HepG2 (cell line): ENCODE measurements at regions not wholly inside any gene's neighbourhood (a gene's known extent, or its start where the extent isn't known, plus 50 kb on each side); places are given as distances from the start of the nearest gene placed in this dataset.

ENCODE experiments used
- ATAC-seq: fragments of 200-7000 bp; cut with Tn5 transposase; 3 replicates; pipeline ENCODE4 v1.9.1; 2020; ENCODE audit warnings: mild to moderate bottlenecking, moderate library complexity
- BruUV-seq: library from RNA; stranded (reverse); fragments of 400-500 nt; replicated peaks from 2 replicates; lab custom pipeline; 2021; lab: Mats Ljungman, UMichigan
- CTCF ChIA-PET: fragments of 300-600 bp; formaldehyde crosslinking; extraction: SDS; loops from one replicate; lab custom pipeline; 2021; ENCODE audit warnings: low total read pairs, inconsistent platforms, low intra/inter-chr PET ratio; lab: Yijun Ruan, JAX
- POLR2A ChIA-PET: fragments of 350-600 bp; sonication (Branson Sonifier 250); formaldehyde crosslinking; loops from one replicate; lab custom pipeline; 2020; ENCODE audit warnings: antibody characterized with exemption, inconsistent platforms; lab: Yijun Ruan, JAX
- DNase-seq: peaks from one replicate; pipeline ENCODE4 v3.0.0-alpha.2; 2015; ENCODE audit warnings: low spot score
- FAIRE-seq: peaks from 3 replicates; lab custom pipeline; 2011; peaks lifted over from hg19 to GRCh38; lab: Jason Lieb, UNC
- H2AFZ ChIP-seq: one replicate; pipeline ENCODE4 v1.6.1; 2011; ENCODE audit warnings: low read length, inconsistent platforms
- H3K27ac ChIP-seq: fragments of 300-600 bp; 3 replicates; pipeline ENCODE4 v1.8.0; 2011; ENCODE audit warnings: mixed run types, mild to moderate bottlenecking, mixed read lengths, low read length, inconsistent platforms; ENCODE audit not compliant: insufficient read depth; ENCODE audit errors: extremely low read length
- H3K27me3 ChIP-seq, 2 experiments: fragments of 200-600 bp in 1 of 2; 2 replicates in 1 of 2; 3 replicates in 1 of 2; pipeline versions ENCODE4 v1.6.0 to v1.8.0; 2011; ENCODE audit warnings: low read length in 2 of 2, mild to moderate bottlenecking in 2 of 2, moderate library complexity in 2 of 2, inconsistent platforms in 1 of 2; ENCODE audit not compliant: insufficient read depth in 2 of 2, control insufficient read depth in 1 of 2
- H3K36me3 ChIP-seq, 2 experiments: fragments of 200-600 bp in 1 of 2; replicated peaks in 1 of 2; 2 replicates in 1 of 2; 3 replicates in 1 of 2; pipeline versions ENCODE4 v1.5.1 to v1.8.0; 2011; ENCODE audit warnings: low read length in 2 of 2, inconsistent platforms in 1 of 2; ENCODE audit not compliant: insufficient read depth in 2 of 2, control insufficient read depth in 1 of 2
- H3K4me1 ChIP-seq: 2 replicates; pipeline ENCODE4 v1.5.1; 2012; ENCODE audit warnings: low read length, inconsistent platforms; ENCODE audit not compliant: insufficient read depth
- H3K4me2 ChIP-seq: 2 replicates; pipeline ENCODE4 v1.6.0; 2011; ENCODE audit warnings: low read depth, low read length, inconsistent platforms
- H3K4me3 ChIP-seq, 3 experiments: fragments of 200-600 bp in 1 of 3; sonication (generic), shearing (Covaris generic) in 1 of 3; replicated peaks in 1 of 3; 2 replicates each; pipeline ENCODE4 v1.5.1; 2011 to 2016; ENCODE audit warnings: low read length in 3 of 3, inconsistent platforms in 2 of 3, low read depth in 2 of 3, mild to moderate bottlenecking in 2 of 3, control low read depth in 1 of 3, mixed read lengths in 1 of 3; ENCODE audit not compliant: insufficient read depth in 1 of 3
- H3K79me2 ChIP-seq: one replicate; pipeline ENCODE4 v1.6.1; 2011; ENCODE audit warnings: low read length, inconsistent platforms; ENCODE audit not compliant: insufficient read depth
- H3K9ac ChIP-seq: 2 replicates; pipeline ENCODE4 v1.6.0; 2011; ENCODE audit warnings: mild to moderate bottlenecking, low read depth, low read length, inconsistent platforms; ENCODE audit not compliant: insufficient read depth
- H3K9me3 ChIP-seq: 2 replicates; pipeline ENCODE4 v1.5.1; 2012; ENCODE audit warnings: mild to moderate bottlenecking, low read length
- H4K20me1 ChIP-seq: 2 replicates; pipeline ENCODE4 v1.6.0; 2011; ENCODE audit warnings: inconsistent platforms, mild to moderate bottlenecking, low read length, moderate library complexity; ENCODE audit not compliant: insufficient read depth
- HHEX ChIP-seq: IDR thresholded peaks from 2 replicates; pipeline ENCODE4 v1.6.1; 2016; ENCODE audit warnings: control low read depth
- JUND ChIP-seq: sonication (generic); formaldehyde crosslinking; IDR thresholded peaks from 2 replicates; pipeline ENCODE4 v1.8.0; 2022; ENCODE audit warnings: mild to moderate bottlenecking, missing genetic modification reagents
- SNAPC2 ChIP-seq: sonication (generic); formaldehyde crosslinking; IDR thresholded peaks from 2 replicates; pipeline ENCODE4 v1.8.1; 2022; ENCODE audit warnings: mild to moderate bottlenecking, missing genetic modification reagents
- TAF1 ChIP-seq: sonication (generic); formaldehyde crosslinking; IDR thresholded peaks from 2 replicates; pipeline ENCODE4 v1.4.0; 2020; ENCODE audit warnings: missing genetic modification reagents
- WGBS: methylation state at CpG from one replicate; pipeline ENCODE4 v1.1.6; 2017; ENCODE audit warnings: low lambda C conversion rate; 5-methylcytosine and 5-hydroxymethylcytosine counted together
- in situ Hi-C: cut with HindIII; loops from 2 replicates; pipeline ENCODE4 v1.10.0; 2017; ENCODE audit warnings: low pct_unique_long_range_greater_than_20kb; ENCODE audit not compliant: extremely low pct_ligation_motif_present
- intact Hi-C: fragments of 100-400 bp; cut with micrococcal nuclease; formaldehyde crosslinking; loops from one replicate; pipeline ENCODE4 v1.10.0; 2022; ENCODE audit not compliant: unreplicated experiment
- TF ChIP-seq, protein P1 (sequence below): sonication (generic); formaldehyde crosslinking; IDR thresholded peaks from 2 replicates; pipeline ENCODE4 v1.5.0; 2020; ENCODE audit warnings: mild to moderate bottlenecking, missing genetic modification reagents, borderline replicate concordance
- TF ChIP-seq, protein P2 (sequence below): IDR thresholded peaks from 2 replicates; pipeline ENCODE4 v1.4.0; 2020; ENCODE audit warnings: mild to moderate bottlenecking, missing genetic modification reagents

DNA sequence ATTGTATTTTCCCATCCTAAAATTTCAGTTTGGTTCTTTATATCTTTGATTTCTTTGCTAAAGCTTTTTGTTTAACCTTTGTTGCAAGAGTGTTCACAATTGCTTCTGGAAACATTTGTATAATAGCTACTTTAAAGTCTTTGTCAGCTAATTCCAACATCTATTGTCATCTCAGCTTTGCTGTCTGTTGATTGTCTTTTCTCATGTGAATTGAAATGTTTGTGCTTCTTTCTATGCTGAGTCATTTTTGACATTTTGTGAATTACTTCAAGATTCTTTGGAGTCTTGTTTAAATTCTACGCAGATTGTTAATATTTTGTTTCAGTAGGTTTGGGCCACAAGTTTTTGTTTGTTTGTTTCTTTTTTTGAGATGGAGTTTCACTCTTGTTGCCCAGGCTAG is 73.2 kb downstream of the SUCNR1 start:
- H3K4me1 ChIP-seq, result no peaks in the 10 kb centered on the region
- POLR2A ChIA-PET, result no interaction called here
- no peak overlapping the region for H2AFZ ChIP-seq
- H3K27ac ChIP-seq, result no peak overlapping the region
- no TSS peak for BruUV-seq
- H3K4me3 ChIP-seq, result no peak overlapping the region
- no peaks in the 10 kb centered on the region for H4K20me1 ChIP-seq
- ATAC-seq, result no peak
- DNase-seq, result no peak
- no peaks in the 10 kb centered on the region for H3K9me3 ChIP-seq
- no peak overlapping the region for H3K4me2 ChIP-seq
- H3K27me3 ChIP-seq, result no peaks in the 10 kb centered on the region
- intact Hi-C loops, result no loop called here
- H3K79me2 ChIP-seq, result no peaks in the 10 kb centered on the region
- WGBS, result 0% methylated on average over 1 of the region's 1 CpG
- no peak overlapping the region for H3K9ac ChIP-seq
- CTCF ChIA-PET, result no interaction called here
- FAIRE-seq, result no peak
- H3K36me3 ChIP-seq, result no peaks in the 10 kb centered on the region
- in situ Hi-C loops, result no loop called here
- TF ChIP-seq, protein P1, sequence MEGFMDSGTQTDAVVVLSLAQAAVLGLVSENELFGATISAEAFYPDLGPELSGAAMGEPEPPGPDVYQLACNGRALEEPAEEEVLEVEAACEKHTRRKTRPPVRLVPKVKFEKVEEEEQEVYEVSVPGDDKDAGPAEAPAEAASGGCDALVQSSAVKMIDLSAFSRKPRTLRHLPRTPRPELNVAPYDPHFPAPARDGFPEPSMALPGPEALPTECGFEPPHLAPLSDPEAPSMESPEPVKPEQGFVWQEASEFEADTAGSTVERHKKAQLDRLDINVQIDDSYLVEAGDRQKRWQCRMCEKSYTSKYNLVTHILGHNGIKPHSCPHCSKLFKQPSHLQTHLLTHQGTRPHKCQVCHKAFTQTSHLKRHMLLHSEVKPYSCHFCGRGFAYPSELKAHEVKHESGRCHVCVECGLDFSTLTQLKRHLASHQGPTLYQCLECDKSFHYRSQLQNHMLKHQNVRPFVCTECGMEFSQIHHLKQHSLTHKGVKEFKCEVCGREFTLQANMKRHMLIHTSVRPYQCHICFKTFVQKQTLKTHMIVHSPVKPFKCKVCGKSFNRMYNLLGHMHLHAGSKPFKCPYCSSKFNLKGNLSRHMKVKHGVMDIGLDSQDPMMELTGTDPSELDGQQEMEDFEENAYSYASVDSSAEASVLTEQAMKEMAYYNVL, result no peak

DNA sequence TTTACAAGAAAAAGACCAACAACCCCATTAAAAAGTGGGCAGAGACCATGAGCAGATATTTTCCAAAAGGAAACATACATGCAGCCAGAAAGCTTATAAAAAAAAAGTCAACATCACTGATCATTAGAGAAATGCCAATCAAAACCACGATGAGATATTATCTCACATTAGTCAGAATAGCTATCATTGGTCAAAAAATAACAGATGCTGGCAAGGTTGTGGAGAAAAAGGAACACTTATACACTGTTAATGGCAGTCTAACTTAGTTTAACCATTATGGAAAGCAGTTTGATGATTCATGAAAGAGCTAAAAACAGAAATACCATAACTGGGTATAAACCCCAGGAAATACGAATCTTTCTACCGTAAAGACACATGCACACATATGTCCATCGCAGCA is 76.3 kb downstream of the SUCNR1 start:
- no peaks in the 10 kb centered on the region for H3K27me3 ChIP-seq
- no peak overlapping the region for H3K4me3 ChIP-seq
- intact Hi-C loops (no loop called here), in situ Hi-C loops (no loop called here)
- no peak overlapping the region for H3K27ac ChIP-seq
- no peak for ATAC-seq
- no peak for FAIRE-seq
- no peaks in the 10 kb centered on the region for H4K20me1 ChIP-seq
- no peak overlapping the region for H3K4me2 ChIP-seq
- ChIA-PET POLR2A (no interaction called here), CTCF (no interaction called here)
- no TSS peak for BruUV-seq
- DNase-seq, result no peak
- TF ChIP-seq TAF1 (CRISPR knock-in tag) (no peak), JUND (CRISPR knock-in tag) (no peak), HHEX (no peak), SNAPC2 (CRISPR knock-in tag) (no peak)
- TF ChIP-seq, protein P2, sequence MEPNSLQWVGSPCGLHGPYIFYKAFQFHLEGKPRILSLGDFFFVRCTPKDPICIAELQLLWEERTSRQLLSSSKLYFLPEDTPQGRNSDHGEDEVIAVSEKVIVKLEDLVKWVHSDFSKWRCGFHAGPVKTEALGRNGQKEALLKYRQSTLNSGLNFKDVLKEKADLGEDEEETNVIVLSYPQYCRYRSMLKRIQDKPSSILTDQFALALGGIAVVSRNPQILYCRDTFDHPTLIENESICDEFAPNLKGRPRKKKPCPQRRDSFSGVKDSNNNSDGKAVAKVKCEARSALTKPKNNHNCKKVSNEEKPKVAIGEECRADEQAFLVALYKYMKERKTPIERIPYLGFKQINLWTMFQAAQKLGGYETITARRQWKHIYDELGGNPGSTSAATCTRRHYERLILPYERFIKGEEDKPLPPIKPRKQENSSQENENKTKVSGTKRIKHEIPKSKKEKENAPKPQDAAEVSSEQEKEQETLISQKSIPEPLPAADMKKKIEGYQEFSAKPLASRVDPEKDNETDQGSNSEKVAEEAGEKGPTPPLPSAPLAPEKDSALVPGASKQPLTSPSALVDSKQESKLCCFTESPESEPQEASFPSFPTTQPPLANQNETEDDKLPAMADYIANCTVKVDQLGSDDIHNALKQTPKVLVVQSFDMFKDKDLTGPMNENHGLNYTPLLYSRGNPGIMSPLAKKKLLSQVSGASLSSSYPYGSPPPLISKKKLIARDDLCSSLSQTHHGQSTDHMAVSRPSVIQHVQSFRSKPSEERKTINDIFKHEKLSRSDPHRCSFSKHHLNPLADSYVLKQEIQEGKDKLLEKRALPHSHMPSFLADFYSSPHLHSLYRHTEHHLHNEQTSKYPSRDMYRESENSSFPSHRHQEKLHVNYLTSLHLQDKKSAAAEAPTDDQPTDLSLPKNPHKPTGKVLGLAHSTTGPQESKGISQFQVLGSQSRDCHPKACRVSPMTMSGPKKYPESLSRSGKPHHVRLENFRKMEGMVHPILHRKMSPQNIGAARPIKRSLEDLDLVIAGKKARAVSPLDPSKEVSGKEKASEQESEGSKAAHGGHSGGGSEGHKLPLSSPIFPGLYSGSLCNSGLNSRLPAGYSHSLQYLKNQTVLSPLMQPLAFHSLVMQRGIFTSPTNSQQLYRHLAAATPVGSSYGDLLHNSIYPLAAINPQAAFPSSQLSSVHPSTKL (CRISPR knock-in tag), result no peak
- no peaks in the 10 kb centered on the region for H3K79me2 ChIP-seq
- H3K9ac ChIP-seq, result no peak overlapping the region
- H3K9me3 ChIP-seq, result no peaks in the 10 kb centered on the region
- no peaks in the 10 kb centered on the region for H3K36me3 ChIP-seq
- WGBS, result 32% methylated on average over 4 of the region's 4 CpGs
- no peaks in the 10 kb centered on the region for H3K4me1 ChIP-seq
- no peak overlapping the region for H2AFZ ChIP-seq
